ENCODE measurements at regions not wholly inside any gene's neighbourhood (a gene's known extent, or its start where the extent isn't known, plus 50 kb on each side); places are given as distances from the start of the nearest gene placed in this dataset.

- FAIRE-seq = no peak
- TF ChIP-seq CTCF (IDR thresholded peaks at IDR 0.05; ENCODE audit: insufficient read depth, low read length, severe bottlenecking) = no peak
Measured at GRCh38 chr5:37971483-37972024, 131.7 kb upstream of the GDNF start.

GRCh38 chr5:37966871-37967270 lies 127.0 kb upstream of the GDNF start:
- FAIRE-seq (no peak), DNase-seq (ENCODE audit: low read depth) (no peak)
- TF ChIP-seq CTCF (IDR thresholded peaks at IDR 0.05; ENCODE audit: insufficient read depth, low read length, severe bottlenecking) = no peak
- no peaks in the 10 kb centered on the region for H3K27me3 ChIP-seq (ENCODE audit: control insufficient read depth, insufficient read depth, low read length)
- H3K36me3 ChIP-seq (ENCODE audit: control insufficient read depth, insufficient read depth, low read length) = no peaks in the 10 kb centered on the region
- no peak overlapping the region for H3K4me3 ChIP-seq (ENCODE audit: low read depth, low read length)

More at GRCh38 chr5:37971483-37972024, 131.7 kb upstream of the GDNF start:
- DNase-seq (ENCODE audit: low read depth) = no peak
- H3K4me3 ChIP-seq (ENCODE audit: low read depth, low read length) = no peak overlapping the region
- no peaks in the 10 kb centered on the region for H3K36me3 ChIP-seq (ENCODE audit: control insufficient read depth, insufficient read depth, low read length)
- no peaks in the 10 kb centered on the region for H3K27me3 ChIP-seq (ENCODE audit: control insufficient read depth, insufficient read depth, low read length)

- FAIRE-seq = no peak
- no peak for DNase-seq (ENCODE audit: low read depth)
- TF ChIP-seq CTCF (IDR thresholded peaks at IDR 0.05; ENCODE audit: insufficient read depth, low read length, severe bottlenecking) = no peak
- Histone ChIP-seq H3K27me3 (ENCODE audit: control insufficient read depth, insufficient read depth, low read length) (no peaks in the 10 kb centered on the region), H3K4me3 (ENCODE audit: low read depth, low read length) (no peak overlapping the region), H3K36me3 (ENCODE audit: control insufficient read depth, insufficient read depth, low read length) (no peaks in the 10 kb centered on the region)
Measured at GRCh38 chr5:37966291-37966690, 126.5 kb upstream of the GDNF start.

- no peak overlapping the region for H3K4me3 ChIP-seq (ENCODE audit: low read depth, low read length)
- H3K36me3 ChIP-seq (ENCODE audit: control insufficient read depth, insufficient read depth, low read length) = no peaks in the 10 kb centered on the region
- H3K27me3 ChIP-seq (ENCODE audit: control insufficient read depth, insufficient read depth, low read length) = no peaks in the 10 kb centered on the region
- no peak for DNase-seq (ENCODE audit: low read depth)
- FAIRE-seq = no peak
- TF ChIP-seq CTCF (IDR thresholded peaks at IDR 0.05; ENCODE audit: insufficient read depth, low read length, severe bottlenecking) = no peak
Measured at GRCh38 chr5:37962389-37962788, 122.5 kb upstream of the GDNF start.

- FAIRE-seq = peak; percentile 40
- H3K27me3 ChIP-seq (ENCODE audit: control insufficient read depth, insufficient read depth, low read length) = no peaks in the 10 kb centered on the region
- H3K36me3 ChIP-seq (ENCODE audit: control insufficient read depth, insufficient read depth, low read length) = no peaks in the 10 kb centered on the region
- no peak for TF ChIP-seq CTCF (IDR thresholded peaks at IDR 0.05; ENCODE audit: insufficient read depth, low read length, severe bottlenecking)
- no peak overlapping the region for H3K4me3 ChIP-seq (ENCODE audit: low read depth, low read length)
- peak; percentile 40 for DNase-seq (ENCODE audit: low read depth)
Measured at GRCh38 chr5:37957218-37957617, 117.4 kb upstream of the GDNF start.

GRCh38 chr5:37955748-37956147 lies 115.9 kb upstream of the GDNF start:
- no peaks in the 10 kb centered on the region for H3K36me3 ChIP-seq (ENCODE audit: control insufficient read depth, insufficient read depth, low read length)
- H3K4me3 ChIP-seq (ENCODE audit: low read depth, low read length) = no peak overlapping the region
- FAIRE-seq = no peak
- no peaks in the 10 kb centered on the region for H3K27me3 ChIP-seq (ENCODE audit: control insufficient read depth, insufficient read depth, low read length)
- DNase-seq (ENCODE audit: low read depth) = peak; percentile 6
- no peak for TF ChIP-seq CTCF (IDR thresholded peaks at IDR 0.05; ENCODE audit: insufficient read depth, low read length, severe bottlenecking)

All from bronchial epithelial cell (primary cell).